HG03097 (cell line): ENCODE measurements at regions not wholly inside any gene's neighbourhood (a gene's known extent, or its start where the extent isn't known, plus 50 kb on each side); places are given as distances from the start of the nearest gene placed in this dataset.
"Not testable (repeated sequence)": the region's sequence is repeated elsewhere in the genome, so short reads cannot be mapped to it uniquely, and the experiment has no call there.

Experiments used
- ATAC-seq: cut with Tn5 transposase; IDR thresholded peaks from one replicate; pipeline ENCODE4 v1.9.1; 2021; ENCODE audit not compliant: unreplicated experiment, low FRiP score

DNA sequence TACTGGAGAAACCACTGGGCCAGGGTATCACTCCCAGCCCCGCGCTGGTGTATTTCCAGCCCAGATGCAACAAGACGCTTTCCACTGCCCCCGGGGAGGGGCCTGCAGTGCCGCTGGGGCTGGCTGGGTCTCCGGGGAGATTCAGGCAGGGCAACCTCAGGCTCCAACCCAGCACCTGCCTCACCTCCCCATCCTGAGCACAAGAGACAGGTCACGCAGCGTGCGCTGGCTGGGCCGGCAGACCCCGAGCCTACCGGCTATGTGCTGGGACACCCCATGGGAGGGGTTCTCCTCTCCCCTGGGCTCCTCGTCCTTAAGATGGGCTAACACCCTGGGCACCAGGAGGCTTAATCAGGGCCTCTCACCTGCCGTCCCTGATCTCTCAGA is 80.9 kb downstream of the RFLNA start:
- no peak for ATAC-seq

DNA sequence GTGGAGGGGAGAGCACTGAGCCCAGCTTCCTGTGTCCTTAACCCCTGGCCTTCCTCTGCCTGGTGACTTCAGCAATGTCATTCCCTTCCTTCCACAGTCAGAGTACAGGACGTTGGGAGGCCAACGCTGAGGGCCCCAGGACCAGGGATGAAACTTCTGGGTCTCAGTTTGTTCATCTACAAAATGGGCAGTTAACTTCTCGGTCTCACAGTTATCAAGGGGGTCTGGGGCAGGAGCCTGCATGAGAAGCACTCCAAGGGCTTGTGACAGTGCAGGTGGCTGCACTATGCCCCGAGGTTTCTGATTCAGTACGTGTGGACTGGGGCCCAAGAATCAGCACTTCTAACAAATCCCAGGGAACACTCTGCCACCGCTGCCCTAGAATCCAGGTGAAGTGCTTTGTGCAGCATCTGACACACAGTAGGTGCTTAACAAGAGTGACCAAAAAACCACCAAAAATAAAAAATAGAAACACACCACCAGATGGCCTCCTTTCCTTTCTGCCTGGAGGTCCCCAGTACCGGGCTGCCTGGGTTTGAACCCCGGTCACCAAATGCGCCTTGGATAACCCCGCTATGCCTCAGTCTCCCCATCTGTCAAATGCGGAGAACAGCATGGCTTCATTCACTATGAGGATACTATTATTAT is 80.4 kb downstream of the RFLNA start:
- no peak for ATAC-seq

DNA sequence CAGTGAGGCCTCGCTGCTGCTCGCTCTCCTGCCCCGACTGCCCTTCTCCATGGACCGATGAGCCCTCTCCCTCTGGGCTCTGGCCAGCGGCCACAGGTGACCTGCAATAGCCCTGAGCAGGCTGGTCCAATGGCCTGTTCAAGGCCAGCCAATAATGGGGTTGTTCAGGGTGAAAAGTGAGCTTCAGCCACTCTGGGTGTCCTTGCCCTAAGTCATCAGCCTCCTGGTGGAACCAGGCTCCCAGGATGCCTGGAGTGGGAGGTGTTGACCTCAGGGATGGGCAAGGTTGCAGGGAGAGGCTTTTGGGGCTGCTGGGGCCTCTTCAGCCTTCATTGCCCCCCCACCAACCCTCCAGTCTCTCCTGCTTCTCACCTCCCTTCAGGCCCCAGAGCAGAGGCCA is 79.7 kb downstream of the RFLNA start:
- ATAC-seq, result no peak

DNA sequence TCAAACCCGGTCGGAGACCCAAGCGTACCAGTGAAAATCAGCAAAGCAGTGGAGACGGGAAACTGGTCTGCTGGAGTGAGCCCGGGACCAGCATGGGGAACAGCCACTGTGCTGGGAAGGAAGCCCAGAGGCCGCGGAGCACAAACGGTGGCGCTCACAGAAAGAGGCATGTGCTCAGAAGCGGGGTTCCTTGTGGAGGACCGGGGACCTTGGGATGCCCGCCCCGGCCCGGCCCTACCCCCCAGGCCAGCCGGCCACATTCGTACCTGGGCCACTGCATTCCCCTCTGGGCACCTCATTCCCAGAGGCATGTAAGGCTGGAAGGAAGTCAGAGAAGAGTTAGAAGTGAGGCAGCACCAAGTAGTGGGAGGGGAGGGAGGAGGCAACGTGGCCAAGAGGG is 79.3 kb downstream of the RFLNA start:
- no peak for ATAC-seq

DNA sequence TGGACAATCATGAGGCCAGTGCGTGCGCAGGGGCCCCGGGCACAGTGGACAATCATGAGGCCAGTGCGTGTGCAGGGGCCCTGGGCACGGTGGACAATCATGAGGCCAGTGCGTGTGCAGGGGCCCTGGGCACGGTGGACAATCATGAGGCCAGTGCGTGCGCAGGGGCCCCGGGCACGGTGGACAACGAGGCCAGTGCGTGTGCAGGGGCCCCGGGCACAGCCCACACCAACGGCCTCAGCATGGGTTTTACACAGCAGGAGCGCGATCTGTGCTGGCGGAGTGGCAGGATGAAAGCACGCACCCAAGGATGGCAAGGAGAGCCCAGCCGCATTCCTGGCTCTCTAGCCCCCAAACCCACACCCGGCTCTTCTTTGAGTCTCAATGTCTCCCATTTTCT is 78.8 kb downstream of the RFLNA start:
- not testable (repeated sequence) for ATAC-seq

DNA sequence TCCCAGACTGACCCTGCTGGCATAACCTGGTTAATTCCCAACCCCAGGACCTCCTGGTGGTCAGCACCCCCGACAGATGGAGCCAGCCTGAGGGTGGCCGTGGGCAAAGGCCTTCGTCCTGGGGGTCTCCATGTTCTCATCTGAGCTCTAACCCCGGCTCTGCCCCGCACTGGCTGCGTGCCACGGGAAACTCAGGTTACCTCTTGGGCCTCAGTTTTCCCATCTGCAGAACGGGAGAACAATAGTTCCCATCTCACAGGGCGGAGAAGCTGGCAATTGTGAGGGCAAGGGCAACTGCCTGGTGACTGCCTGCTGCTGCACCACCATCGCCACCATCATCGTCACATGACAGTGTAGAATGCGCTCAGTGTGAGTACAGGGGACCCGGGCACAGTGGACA is 77.9 kb downstream of the RFLNA start:
- no peak for ATAC-seq

DNA sequence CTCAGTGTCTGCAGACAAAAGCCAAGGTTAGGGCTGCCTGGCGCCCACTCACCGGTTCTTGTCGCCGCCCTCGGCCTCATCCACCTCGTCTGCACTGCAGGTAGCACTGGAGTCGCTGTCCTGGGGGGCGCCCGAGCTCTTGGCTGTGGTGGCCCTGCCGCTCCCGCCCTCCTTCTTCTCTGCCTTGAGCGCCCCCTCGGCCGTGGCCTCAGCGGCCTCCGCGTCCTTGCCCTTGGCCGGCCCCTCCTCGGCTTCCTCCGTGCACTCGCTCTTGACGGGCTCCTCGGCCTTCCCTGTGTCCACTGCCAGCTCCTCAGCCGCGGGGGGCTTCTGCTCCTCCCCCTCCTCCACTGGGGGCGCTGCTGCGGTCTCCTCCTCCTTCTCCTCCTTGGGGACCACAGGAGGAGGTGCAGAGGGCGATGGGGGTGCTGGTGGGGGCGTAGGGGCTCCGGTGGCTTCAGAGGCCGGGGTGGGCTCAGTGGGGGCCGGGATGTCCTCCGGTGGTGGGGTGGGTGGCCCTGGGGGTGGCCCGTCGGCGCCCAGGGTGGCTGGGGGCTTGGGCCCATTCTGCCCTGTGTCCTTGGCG is 77.2 kb downstream of the RFLNA start:
- ATAC-seq, result no peak

DNA sequence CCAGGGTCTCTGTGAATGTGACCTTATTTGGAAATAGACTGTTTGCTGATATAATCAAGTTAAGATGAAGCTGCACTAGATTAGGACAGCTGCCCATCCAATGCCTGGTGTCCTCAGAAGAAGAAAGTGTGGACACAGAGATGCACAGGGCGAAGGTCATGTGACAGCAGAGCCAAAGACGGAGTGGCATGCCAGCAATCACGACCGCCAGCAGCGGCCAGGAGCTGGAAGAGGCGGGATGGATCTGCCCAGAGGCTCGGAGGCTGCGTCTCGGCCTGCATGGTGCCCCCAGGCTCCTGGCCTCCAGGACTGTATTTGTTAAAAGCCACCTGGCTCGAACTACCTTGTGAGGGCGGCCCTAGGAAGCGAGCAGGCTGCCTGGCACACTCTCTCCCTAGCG is 76.5 kb downstream of the RFLNA start:
- no peak for ATAC-seq

DNA sequence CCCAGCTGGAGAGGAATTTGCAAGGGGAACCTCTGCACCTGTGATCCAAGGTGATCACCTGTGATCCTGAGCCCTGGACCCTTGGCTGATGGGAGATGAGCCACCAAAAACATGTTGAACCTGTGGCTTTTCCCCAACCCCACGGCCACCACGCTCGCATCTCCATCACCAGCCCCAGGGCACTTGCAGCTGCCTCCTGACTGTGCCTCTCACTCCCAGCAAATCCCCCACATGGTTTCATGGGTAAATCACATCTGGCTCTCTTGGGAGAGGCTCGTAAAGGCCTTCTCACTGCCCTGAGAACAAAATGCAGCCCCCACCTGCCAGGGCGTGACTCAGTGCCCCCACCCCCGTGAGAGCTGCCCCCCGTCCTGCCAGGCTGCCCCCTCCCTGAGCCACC is 76.0 kb downstream of the RFLNA start:
- no peak for ATAC-seq

DNA sequence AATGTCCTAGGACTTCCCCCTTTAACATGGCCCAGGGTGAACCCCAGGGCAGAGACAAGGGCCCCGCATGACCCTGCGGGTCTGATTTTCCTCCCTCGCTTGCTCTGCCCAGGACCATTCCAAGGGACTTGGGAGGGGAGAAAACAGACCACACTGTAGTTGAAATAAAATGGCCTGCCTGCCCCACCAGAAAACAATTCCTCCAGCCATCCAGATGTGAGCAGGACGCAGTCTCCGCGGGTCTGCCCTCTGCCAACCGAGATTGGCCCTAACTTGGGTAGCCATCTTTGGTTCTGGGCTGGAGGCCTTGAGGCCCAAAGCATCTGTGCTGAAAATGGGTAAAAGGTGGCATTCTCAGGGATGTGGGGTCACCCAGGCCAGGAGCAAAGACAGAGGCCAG is 75.5 kb downstream of the RFLNA start:
- no peak for ATAC-seq

DNA sequence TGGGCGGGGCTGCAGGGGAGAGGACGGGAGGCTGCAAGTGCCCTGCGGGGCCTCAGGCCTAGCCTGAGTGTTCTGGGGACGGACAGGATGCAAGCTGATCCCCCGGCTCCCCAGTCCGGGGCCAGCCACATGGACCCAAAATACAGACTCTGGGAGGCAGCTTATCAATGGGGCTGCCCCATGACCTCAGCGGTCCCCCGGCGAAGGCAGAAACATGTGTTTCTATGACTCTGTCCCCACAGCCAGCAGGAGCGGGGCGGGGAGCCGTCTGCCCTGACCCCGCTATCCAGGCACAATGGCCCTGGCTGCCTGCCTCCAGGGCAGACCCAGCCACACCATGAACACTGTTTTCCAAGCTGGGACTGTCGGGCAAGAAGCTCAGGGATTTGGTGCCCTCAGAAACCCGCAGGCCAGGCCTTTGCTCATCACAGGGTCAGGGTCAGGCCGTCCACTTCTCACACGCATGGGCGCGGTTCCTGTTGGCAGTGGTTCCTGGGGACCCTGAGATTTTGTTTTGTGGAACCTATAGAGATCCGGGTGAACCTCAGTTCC is 75.0 kb downstream of the RFLNA start:
- ATAC-seq, result no peak

DNA sequence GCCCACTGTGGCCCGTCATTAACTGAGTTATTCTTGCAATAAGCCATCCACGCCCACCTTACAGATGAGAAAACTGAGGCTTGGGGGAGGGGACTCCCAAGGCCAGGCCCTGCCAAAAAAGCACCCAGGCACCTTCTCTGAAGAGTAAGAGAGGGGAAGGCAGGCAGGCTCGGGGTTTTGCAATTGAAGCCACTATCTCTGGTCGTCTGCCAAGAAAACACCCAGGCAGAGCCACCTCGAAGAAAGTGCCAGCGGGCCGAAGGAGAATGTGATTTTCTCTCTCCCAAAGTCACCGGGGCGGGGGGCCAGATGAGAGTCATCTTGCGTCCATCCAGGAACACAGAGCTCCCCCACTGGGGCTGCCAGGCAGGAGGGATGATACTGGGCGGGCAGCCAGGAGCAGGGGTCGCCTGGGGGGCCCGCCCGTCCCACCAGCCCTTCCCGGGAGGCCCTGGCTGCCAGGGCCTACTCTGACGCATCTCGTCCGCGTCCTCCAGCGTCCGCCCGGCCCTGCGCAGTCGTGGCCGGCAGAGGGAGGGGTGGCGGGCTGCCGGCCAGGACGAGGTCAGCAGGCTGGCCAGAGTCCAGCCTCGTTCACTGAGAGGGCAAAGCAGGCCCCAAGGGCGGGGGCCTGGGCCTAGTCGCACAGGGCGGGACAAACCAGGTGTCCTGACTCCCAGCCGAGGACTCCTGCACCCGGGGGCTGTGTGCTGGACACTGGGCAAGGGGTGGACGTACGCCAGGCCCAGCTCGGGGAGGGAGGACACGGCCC is 74.3 kb downstream of the RFLNA start:
- ATAC-seq, result no peak

DNA sequence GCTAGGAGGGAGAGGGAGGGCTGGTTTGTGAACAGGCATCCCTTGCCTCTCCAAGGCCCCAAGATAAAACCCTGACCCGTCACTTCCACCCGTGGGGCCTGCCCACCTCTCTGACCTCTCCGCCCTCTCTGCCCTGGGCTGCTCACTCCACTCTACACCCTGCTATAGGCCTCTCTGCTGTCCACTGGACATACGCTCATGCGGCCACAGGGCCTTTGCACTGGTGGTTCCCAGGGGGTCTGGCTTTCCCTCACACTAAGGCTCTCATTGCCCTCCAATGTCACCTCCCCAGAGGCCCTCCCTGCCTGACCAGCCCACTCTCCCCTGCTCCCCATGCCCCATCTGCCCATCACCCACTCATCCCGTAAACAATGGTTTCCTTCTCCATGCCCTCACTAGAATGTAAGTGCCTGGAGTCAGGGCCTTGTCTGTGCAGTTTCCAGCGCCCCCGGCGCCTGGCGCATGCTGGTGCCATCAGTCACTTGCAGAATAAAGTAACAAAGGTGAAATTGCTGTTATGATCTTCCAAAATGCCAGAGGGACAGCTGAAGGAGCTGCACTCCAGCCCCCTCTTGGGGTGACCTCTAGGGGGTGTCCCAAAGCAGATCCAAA is 73.6 kb downstream of the RFLNA start:
- ATAC-seq, result no peak

DNA sequence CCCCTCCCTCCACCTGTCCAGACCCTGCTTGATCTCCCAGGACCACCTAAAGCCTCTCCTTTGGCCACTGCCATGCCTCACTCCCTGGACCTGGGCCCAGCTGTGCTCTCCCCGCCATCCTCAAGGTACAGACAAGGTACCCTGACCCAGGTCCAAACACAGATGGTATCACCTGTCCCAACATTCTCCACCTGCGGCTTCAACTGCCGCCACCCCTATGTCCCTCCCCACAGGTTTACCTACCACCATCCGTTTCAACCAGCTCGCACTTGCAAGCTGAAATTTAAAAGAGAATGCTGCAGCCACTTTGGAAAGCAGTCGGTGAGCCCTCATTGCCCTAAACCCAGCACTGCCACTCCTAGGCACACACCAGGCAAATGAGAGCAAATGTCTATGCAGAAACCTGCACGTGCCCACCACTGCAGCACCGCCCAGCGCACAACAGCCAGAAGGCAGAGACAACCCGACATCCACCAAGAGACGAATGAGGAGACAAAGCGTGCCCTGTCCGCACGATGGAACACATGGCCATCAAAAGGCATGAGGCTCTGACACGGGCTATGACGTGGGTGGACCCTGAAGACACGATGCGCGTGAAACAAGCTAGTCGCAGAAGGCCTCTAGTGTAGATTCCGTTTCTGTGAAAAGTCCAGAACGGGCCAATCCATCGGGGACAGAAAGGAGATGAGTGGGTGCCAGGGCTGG is 71.0 kb downstream of the RFLNA start:
- no peak for ATAC-seq
